ENCODE measurements at regions not wholly inside any gene's neighbourhood (a gene's known extent, or its start where the extent isn't known, plus 50 kb on each side); places are given as distances from the start of the nearest gene placed in this dataset.

- no peaks in the 10 kb centered on the region for H3K27me3 ChIP-seq (ENCODE audit: insufficient read depth, low read depth)
- H2AFZ ChIP-seq (ENCODE audit: low read depth): no peak overlapping the region
- peaks cover 8% of the 10 kb centered on the region for H3K4me1 ChIP-seq (ENCODE audit: low read depth, poor library complexity, severe bottlenecking)
- 0 out of 2 replicates have a peak, but pooled peaks cover 3% of the 10 kb centered on the region for H3K36me3 ChIP-seq (ENCODE audit: insufficient read depth)
- no peak overlapping the region for H3K9ac ChIP-seq
- no peak overlapping the region for H3K27ac ChIP-seq
- H3K4me2 ChIP-seq: no peak overlapping the region
- H3K4me3 ChIP-seq (IDR thresholded peaks at IDR 0.05; ENCODE audit: insufficient read depth, low read depth, low read length): no peak overlapping the region
- H3K79me2 ChIP-seq (ENCODE audit: insufficient read depth, low read depth): peaks cover 36% of the 10 kb centered on the region; the same call in 1 of the 2 replicates
- H4K20me1 ChIP-seq (ENCODE audit: insufficient read depth): no peaks in the 10 kb centered on the region
- TF ChIP-seq CTCF (conservative IDR thresholded peaks at IDR 0.05; ENCODE audit: low read depth, low read length): no peak
Measured at GRCh38 chr1:198865319-198865718, 226.5 kb downstream of the PTPRC start.

DNA sequence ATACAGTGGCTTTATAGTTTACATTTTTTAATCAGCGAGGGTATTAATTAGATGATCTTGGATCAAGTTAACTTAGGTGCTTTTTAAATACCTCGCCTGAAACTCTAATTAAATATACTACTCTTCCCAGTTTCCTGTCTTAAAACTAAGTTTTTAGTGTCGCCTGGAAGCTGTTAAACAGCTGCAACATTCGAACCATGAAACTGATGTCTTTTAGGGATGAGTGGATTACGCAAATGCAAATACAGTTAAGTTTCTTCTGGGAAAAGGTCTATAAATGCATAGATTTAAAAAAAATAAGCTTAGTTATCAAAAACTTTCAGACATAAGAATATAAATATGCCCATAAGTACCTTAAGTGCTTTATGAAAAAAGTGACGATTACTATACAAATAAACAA lies 228.3 kb downstream of the PTPRC start:
- Histone ChIP-seq H3K4me3 (IDR thresholded peaks at IDR 0.05; ENCODE audit: insufficient read depth, low read depth, low read length) (no peak overlapping the region), H2AFZ (ENCODE audit: low read depth) (no peak overlapping the region), H3K79me2 (ENCODE audit: insufficient read depth, low read depth) (peaks cover 39% of the 10 kb centered on the region; the same call in 1 of the 2 replicates), H3K36me3 (ENCODE audit: insufficient read depth) (0 out of 2 replicates have a peak, but pooled peaks cover 3% of the 10 kb centered on the region), H4K20me1 (ENCODE audit: insufficient read depth) (no peaks in the 10 kb centered on the region), H3K9ac (no peak overlapping the region), H3K27ac (no peak overlapping the region), H3K4me2 (no peak overlapping the region), H3K27me3 (ENCODE audit: insufficient read depth, low read depth) (no peaks in the 10 kb centered on the region), H3K4me1 (ENCODE audit: low read depth, poor library complexity, severe bottlenecking) (peaks cover 11% of the 10 kb centered on the region)
- TF ChIP-seq CTCF (conservative IDR thresholded peaks at IDR 0.05; ENCODE audit: low read depth, low read length): no peak

DNA sequence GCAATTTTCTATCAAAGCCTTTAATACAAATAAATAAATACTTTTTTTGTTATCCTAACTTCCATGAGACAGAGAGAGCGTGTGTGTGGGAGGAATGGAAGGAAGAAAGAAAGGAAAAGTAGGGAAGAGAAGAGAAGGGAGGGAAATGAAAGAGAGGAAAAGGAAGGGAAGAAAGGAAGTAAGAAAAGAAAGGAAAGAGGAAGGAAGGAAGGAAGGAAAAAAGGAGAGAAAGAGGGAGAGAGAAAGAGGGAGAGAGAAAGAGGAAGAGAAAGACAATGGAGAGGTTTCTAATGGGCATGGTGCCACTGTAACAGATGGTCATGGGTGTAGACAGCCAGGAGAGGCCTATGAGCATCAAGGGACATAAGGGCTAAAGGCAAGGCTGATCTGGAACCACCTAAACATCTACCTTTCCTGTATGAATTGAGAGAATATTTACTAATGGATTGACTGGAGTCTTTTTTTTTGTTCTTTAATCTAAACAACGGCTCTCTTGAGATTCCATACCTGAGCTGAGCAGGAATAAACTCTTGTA lies 234.9 kb downstream of the PTPRC start:
- Histone ChIP-seq H3K4me2 (no peak overlapping the region), H3K4me3 (IDR thresholded peaks at IDR 0.05; ENCODE audit: insufficient read depth, low read depth, low read length) (no peak overlapping the region), H3K27me3 (ENCODE audit: insufficient read depth, low read depth) (no peaks in the 10 kb centered on the region), H2AFZ (ENCODE audit: low read depth) (no peak overlapping the region), H3K9ac (no peak overlapping the region), H4K20me1 (ENCODE audit: insufficient read depth) (no peaks in the 10 kb centered on the region), H3K4me1 (ENCODE audit: low read depth, poor library complexity, severe bottlenecking) (peaks cover 7% of the 10 kb centered on the region), H3K79me2 (ENCODE audit: insufficient read depth, low read depth) (peaks cover 74% of the 10 kb centered on the region), H3K36me3 (ENCODE audit: insufficient read depth) (no peaks in the 10 kb centered on the region; the same call in 1 of the 2 replicates), H3K27ac (no peak overlapping the region)
- TF ChIP-seq CTCF (conservative IDR thresholded peaks at IDR 0.05; ENCODE audit: low read depth, low read length): no peak

GRCh38 chr1:198876371-198876871 lies 237.6 kb downstream of the PTPRC start:
- H3K4me3 ChIP-seq (IDR thresholded peaks at IDR 0.05; ENCODE audit: insufficient read depth, low read depth, low read length): no peak overlapping the region
- peaks cover 22% of the 10 kb centered on the region for H3K4me1 ChIP-seq (ENCODE audit: low read depth, poor library complexity, severe bottlenecking)
- no peak for TF ChIP-seq CTCF (conservative IDR thresholded peaks at IDR 0.05; ENCODE audit: low read depth, low read length)
- no peak overlapping the region for H3K27ac ChIP-seq
- H3K27me3 ChIP-seq (ENCODE audit: insufficient read depth, low read depth): no peaks in the 10 kb centered on the region
- peaks cover 76% of the 10 kb centered on the region for H3K79me2 ChIP-seq (ENCODE audit: insufficient read depth, low read depth)
- no peak overlapping the region for H2AFZ ChIP-seq (ENCODE audit: low read depth)
- H4K20me1 ChIP-seq (ENCODE audit: insufficient read depth): no peaks in the 10 kb centered on the region
- H3K4me2 ChIP-seq: no peak overlapping the region
- no peak overlapping the region for H3K9ac ChIP-seq
- no peaks in the 10 kb centered on the region; the same call in 1 of the 2 replicates for H3K36me3 ChIP-seq (ENCODE audit: insufficient read depth)
